Spleen (tissue), 11 donors: ENCODE measurements at regions not wholly inside any gene's neighbourhood (a gene's known extent, or its start where the extent isn't known, plus 50 kb on each side); places are given as distances from the start of the nearest gene placed in this dataset.
"Not testable (repeated sequence)": the region's sequence is repeated elsewhere in the genome, so short reads cannot be mapped to it uniquely, and the experiment has no call there.

Source experiments
- DNase-seq: peaks from one replicate; pipeline ENCODE4 v3.0.0-alpha.2; 2020
- H3K27ac ChIP-seq, 8 donors: fragments of 200-600 bp; sonication (generic) in 7 of 8; 1 replicate in 4 of 8; 2 replicates in 4 of 8; pipeline versions ENCODE4 v1.5.0 to v1.8.0; 2016 to 2021; ENCODE audit warnings: inconsistent platforms in 4 of 8, mild to moderate bottlenecking in 4 of 8, moderate library complexity in 1 of 8
- H3K27me3 ChIP-seq, 7 donors: fragments of 200-600 bp; sonication (generic) in 6 of 7; replicated peaks in 1 of 7; 1 replicate in 4 of 7; 2 replicates in 3 of 7; pipeline versions ENCODE4 v1.5.0 to v1.8.0; 2016 to 2021; ENCODE audit warnings: inconsistent platforms in 3 of 7, mild to moderate bottlenecking in 1 of 7
- H3K36me3 ChIP-seq, 6 donors: fragments of 200-600 bp; sonication (generic) in 5 of 6; 1 replicate in 4 of 6; 2 replicates in 2 of 6; pipeline versions ENCODE4 v1.5.0 to v1.8.0; 2016 to 2021; ENCODE audit warnings: inconsistent platforms in 2 of 6
- H3K4me1 ChIP-seq, 6 donors: fragments of 200-600 bp; sonication (generic) in 5 of 6; 1 replicate in 3 of 6; 2 replicates in 3 of 6; pipeline versions ENCODE4 v1.5.0 to v1.8.0; 2016 to 2021; ENCODE audit warnings: inconsistent platforms in 3 of 6
- H3K4me3 ChIP-seq, 8 donors: fragments of 200-600 bp; sonication (generic) in 7 of 8; 1 replicate in 4 of 8; 2 replicates in 4 of 8; pipeline versions ENCODE4 v1.5.0 to v1.8.0; 2016 to 2021; ENCODE audit warnings: inconsistent platforms in 4 of 8, mild to moderate bottlenecking in 4 of 8, moderate library complexity in 2 of 8
- H3K9me3 ChIP-seq, 8 donors: fragments of 200-600 bp; sonication (generic) in 7 of 8; 1 replicate in 4 of 8; 2 replicates in 4 of 8; pipeline versions ENCODE4 v1.5.0 to v1.8.0; 2016 to 2021; ENCODE audit warnings: inconsistent platforms in 4 of 8
- POLR2A ChIP-seq, 3 donors: fragments of 450-650 bp; IDR thresholded peaks; one replicate each; pipeline ENCODE4 v1.5.1; 2017; ENCODE audit warnings: antibody characterized with exemption in 3 of 3, mild to moderate bottlenecking in 1 of 3
- POLR2AphosphoS5 ChIP-seq, 3 donors: sonication (generic); formaldehyde crosslinking; IDR thresholded peaks; one replicate each; pipeline ENCODE4 v1.5.1; 2017; ENCODE audit warnings: antibody characterized with exemption in 3 of 3
- WGBS, 5 donors: extraction: QIAGEN DNeasy Blood & Tissue Kit in 3 of 5; methylation state at CpG; one replicate each; pipeline versions ENCODE4 v1.1.5 to v1.1.7; 2013 to 2018; 5-methylcytosine and 5-hydroxymethylcytosine counted together
- intact Hi-C: fragments of 100-400 bp; cut with DNase I; formaldehyde crosslinking; loops from one replicate; pipeline ENCODE4 v1.15.0; 2023; ENCODE audit warnings: low total_unique reads
- TF ChIP-seq, protein P1 (sequence below), 11 experiments: fragments of 200-600 bp in 7 of 11; fragments of 450-650 bp in 4 of 11; sonication (generic) in 4 of 11; IDR thresholded peaks in 8 of 11; conservative IDR thresholded peaks in 3 of 11; 1 replicate in 7 of 11; 2 replicates in 4 of 11; pipeline versions ENCODE4 v1.4.0 to v1.8.0; 2016 to 2021; ENCODE audit warnings: antibody characterized with exemption in 11 of 11, inconsistent platforms in 4 of 11, mild to moderate bottlenecking in 1 of 11
- donor health status: healthy with polysubstance abuse.
- donor health status: DM: no; HTN: no; CAD: no; lungs with moderate emphysema.
- donor health status: DM: no; HTN: no; CAD: no.
- donor health status: Bipolar disorder and iron deficiency.
- donor health status: healthy.
- donor health status: DM: no; HTN: no; CAD: no.
- donor health status: DM: yes; HTN: yes; CAD: no.

DNA sequence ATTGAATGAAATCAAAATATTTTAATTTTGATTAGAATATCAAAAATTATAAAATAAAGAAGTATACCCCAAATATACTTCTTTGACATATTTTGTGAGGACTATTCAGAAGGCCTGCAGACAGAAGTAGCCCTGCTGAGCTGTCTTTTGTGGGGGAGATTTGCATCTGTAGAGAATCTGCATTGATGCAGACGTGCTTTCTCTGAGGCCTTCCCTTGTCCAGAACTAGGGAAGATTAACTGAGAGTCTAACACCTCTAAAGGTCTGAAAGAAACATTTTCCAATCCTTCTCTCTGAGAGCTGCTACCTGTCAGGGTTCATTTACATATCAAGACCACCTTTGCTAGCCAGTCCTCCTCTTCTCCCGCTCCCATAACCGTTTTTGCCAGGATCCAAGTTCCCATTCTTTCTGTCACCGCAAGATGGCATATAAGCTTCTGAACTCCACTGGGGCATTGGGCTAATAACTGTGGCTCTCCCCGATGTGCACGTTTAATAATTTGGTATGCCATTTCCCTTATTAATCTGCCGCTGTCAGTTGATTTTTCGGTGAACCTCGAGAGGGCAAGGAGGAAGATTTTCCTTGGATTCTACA lies 510.4 kb upstream of the CNTNAP5 start:
- Histone ChIP-seq H3K4me3 (no peak overlapping the region), H3K27me3 (no peaks in the 10 kb centered on the region), H3K36me3 (no peaks in the 10 kb centered on the region), H3K27ac (no peak overlapping the region), H3K4me1 (no peaks in the 10 kb centered on the region), H3K9me3 (peaks cover 0 to 6% (median 0%) of the 10 kb centered on the region in 8 donors)
- TF ChIP-seq POLR2AphosphoS5 (IDR thresholded peaks at IDR 0.05) (no peak), POLR2A (IDR thresholded peaks at IDR 0.05) (no peak)
- TF ChIP-seq, protein P1, sequence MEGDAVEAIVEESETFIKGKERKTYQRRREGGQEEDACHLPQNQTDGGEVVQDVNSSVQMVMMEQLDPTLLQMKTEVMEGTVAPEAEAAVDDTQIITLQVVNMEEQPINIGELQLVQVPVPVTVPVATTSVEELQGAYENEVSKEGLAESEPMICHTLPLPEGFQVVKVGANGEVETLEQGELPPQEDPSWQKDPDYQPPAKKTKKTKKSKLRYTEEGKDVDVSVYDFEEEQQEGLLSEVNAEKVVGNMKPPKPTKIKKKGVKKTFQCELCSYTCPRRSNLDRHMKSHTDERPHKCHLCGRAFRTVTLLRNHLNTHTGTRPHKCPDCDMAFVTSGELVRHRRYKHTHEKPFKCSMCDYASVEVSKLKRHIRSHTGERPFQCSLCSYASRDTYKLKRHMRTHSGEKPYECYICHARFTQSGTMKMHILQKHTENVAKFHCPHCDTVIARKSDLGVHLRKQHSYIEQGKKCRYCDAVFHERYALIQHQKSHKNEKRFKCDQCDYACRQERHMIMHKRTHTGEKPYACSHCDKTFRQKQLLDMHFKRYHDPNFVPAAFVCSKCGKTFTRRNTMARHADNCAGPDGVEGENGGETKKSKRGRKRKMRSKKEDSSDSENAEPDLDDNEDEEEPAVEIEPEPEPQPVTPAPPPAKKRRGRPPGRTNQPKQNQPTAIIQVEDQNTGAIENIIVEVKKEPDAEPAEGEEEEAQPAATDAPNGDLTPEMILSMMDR (IDR thresholded peaks at IDR 0.05 in 8 of 11, conservative IDR thresholded peaks at IDR 0.05 in 3 of 11) = no peak
- DNase-seq = no peak
- WGBS, 5 donors = 73 to 87% (median 79%) methylated on average over 9 of the region's 9 CpGs
- intact Hi-C loops = no loop called here

DNA sequence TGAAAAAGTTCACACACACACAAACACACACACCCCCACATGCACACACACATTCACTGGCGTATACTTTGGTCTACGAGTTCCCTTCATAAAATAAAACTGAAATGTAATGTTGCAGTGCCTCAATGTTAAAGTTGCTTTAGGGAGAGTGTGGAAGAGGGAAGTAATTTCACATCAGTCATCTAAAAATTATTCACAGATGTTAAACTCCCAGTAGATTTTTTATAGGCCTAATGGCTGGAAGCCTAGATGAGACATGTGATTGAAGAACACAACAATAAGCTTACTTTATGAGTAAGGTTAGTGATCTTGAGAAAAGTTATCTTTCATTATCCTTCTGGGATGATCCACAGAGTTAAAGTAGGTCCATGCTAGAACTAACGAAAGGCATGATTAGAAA lies 506.7 kb upstream of the CNTNAP5 start:
- 77 to 85% (median 79%) methylated on average over 3 of the region's 3 CpGs for WGBS, 5 donors
- intact Hi-C loops = no loop called here
- H3K27me3 ChIP-seq = no peaks in the 10 kb centered on the region
- no peak overlapping the region for H3K27ac ChIP-seq
- H3K9me3 ChIP-seq = peaks cover 0 to 17% (median 2%) of the 10 kb centered on the region in 8 donors
- H3K4me1 ChIP-seq = no peaks in the 10 kb centered on the region
- no peak for DNase-seq
- no peak overlapping the region for H3K4me3 ChIP-seq
- H3K36me3 ChIP-seq = no peaks in the 10 kb centered on the region
- TF ChIP-seq POLR2AphosphoS5 (IDR thresholded peaks at IDR 0.05) (no peak), POLR2A (IDR thresholded peaks at IDR 0.05) (no peak)
- TF ChIP-seq, protein P1 (IDR thresholded peaks at IDR 0.05 in 8 of 11, conservative IDR thresholded peaks at IDR 0.05 in 3 of 11) = no peak

DNA sequence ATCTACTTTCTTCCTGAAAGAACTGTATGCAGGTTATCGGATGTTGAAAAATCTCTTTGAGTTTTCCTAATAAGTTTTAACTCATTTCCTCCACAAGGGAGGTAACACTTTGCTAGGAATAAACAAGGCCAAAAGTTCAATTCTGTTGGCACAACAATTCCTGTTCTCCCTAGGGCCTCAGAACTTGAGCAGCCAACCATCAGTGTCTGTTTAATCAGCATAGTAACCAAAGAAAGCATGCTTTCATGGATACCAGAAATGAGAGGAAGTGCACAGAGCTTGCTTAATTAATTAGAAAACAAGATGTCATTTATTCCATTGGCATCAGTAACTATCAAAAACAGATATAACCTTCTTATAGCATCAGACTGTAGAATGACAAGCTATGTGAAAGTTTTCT lies 503.2 kb upstream of the CNTNAP5 start:
- intact Hi-C loops = no loop called here
- H3K4me3 ChIP-seq = no peak overlapping the region
- H3K27me3 ChIP-seq = no peaks in the 10 kb centered on the region
- DNase-seq = no peak
- no peak for TF ChIP-seq POLR2AphosphoS5 (IDR thresholded peaks at IDR 0.05)
- no peak for TF ChIP-seq POLR2A (IDR thresholded peaks at IDR 0.05)
- TF ChIP-seq, protein P1 (IDR thresholded peaks at IDR 0.05 in 8 of 11, conservative IDR thresholded peaks at IDR 0.05 in 3 of 11) = no peak
- peak overlapping the region in 1 of 8 donors; percentile 24 for H3K27ac ChIP-seq
- 0 to 77% (median 35%) methylated on average over 1 of the region's 1 CpG for whole genome bisulfite sequencing, 5 donors
- peaks cover 0 to 47% (median 23%) of the 10 kb centered on the region in 8 donors for H3K9me3 ChIP-seq
- H3K36me3 ChIP-seq = no peaks in the 10 kb centered on the region
- H3K4me1 ChIP-seq = no peaks in the 10 kb centered on the region

DNA sequence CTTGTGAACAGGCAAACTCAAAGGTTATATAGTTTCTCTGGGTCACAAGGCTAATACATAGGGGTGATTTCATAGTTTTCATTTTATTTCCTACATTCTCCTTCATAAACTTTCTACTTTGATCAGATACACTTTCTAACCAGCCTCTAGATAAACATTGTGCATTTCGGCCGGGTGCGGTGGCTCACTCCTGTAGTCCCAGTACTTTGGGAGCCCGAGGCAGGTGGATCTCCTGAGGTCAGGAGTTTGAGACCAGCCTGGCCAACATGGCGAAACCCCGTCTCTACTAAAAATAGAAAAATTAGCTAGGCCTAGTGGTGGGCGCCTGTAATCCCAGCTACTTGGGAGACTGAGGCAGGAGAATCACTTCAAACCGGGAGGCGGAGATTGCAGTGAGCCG lies 502.6 kb upstream of the CNTNAP5 start:
- intact Hi-C loops, H3K4me1 ChIP-seq, H3K4me3 ChIP-seq, DNase-seq, H3K27me3 ChIP-seq, H3K36me3 ChIP-seq: not testable (repeated sequence)
- peaks cover 0 to 52% (median 29%) of the 10 kb centered on the region in 8 donors for H3K9me3 ChIP-seq
- WGBS, 5 donors = 83 to 92% (median 88%) methylated on average over 10 of the region's 10 CpGs
- H3K27ac ChIP-seq = peak overlapping the region in 1 of 8 donors; percentile 24
